ENCODE measurements at regions not wholly inside any gene's neighbourhood (a gene's known extent, or its start where the extent isn't known, plus 50 kb on each side); places are given as distances from the start of the nearest gene placed in this dataset.

DNA sequence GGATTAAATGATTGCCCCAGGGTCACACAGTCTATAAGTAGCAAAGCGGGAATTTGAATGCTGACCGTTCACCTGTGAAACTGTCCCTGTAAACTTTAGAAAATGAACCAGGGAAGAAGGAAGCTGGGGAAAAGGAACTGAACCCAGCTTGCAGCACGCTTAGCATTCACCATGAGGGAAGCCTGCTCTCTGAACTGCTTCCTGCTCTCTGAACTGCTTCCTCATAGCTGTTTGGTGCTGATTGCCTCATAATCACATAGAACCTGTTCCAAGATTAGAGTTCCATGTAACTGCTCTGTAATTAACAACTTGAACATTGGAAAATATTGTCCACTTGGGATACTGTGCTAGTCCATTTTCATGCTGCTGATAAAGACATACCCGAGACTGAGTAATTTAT, 1504.8 kb upstream of the TMEM132C start:
- Histone ChIP-seq H4K91ac (replicated peaks; ENCODE audit: insufficient read length, low read length) (no peak overlapping the region), H3K79me1 (ENCODE audit: low read depth, low read length) (no peaks in the 10 kb centered on the region), H3K4me2 (ENCODE audit: insufficient read depth in 1 of 2, low read depth in 2 of 2, low read length in 2 of 2) (no peak overlapping the region), H3K9me3 (ENCODE audit: insufficient read depth in 2 of 2, low read depth in 1 of 2, low read length in 1 of 2) (peaks cover 4 to 13% of the 10 kb centered on the region in 2 experiments), H3K18ac (ENCODE audit: extremely low read depth, low read length) (no peak overlapping the region), H3K9ac (replicated peaks in 1 of 4; ENCODE audit: extremely low read depth in 1 of 4, low read depth in 3 of 4, low read length in 3 of 4) (no peak overlapping the region), H3K23ac (ENCODE audit: insufficient read length) (no peak overlapping the region), H4K8ac (ENCODE audit: extremely low read depth, insufficient read depth, low read length) (no peak overlapping the region), H3K4me3 (ENCODE audit: extremely low read depth in 1 of 4, insufficient read depth in 2 of 4, low read depth in 3 of 4, low read length in 4 of 4) (no peak overlapping the region), H3K79me2 (ENCODE audit: control insufficient read depth in 1 of 2, insufficient read depth in 2 of 2, low read length in 2 of 2) (no peaks in the 10 kb centered on the region), H3K23me2 (ENCODE audit: low read depth, low read length) (no peaks in the 10 kb centered on the region; the same call in 1 of the 2 replicates), H3K4me1 (replicated peaks in 1 of 4; ENCODE audit: control insufficient read depth in 3 of 4, insufficient read depth in 4 of 4, low read length in 3 of 4) (no peaks in the 10 kb centered on the region), H2BK20ac (ENCODE audit: low read length) (no peak overlapping the region), H3K36me3 (ENCODE audit: control insufficient read depth in 2 of 4, insufficient read depth in 4 of 4, low read length in 3 of 4) (no peaks in the 10 kb centered on the region), H3K56ac (replicated peaks; ENCODE audit: insufficient read length, low read depth, low read length) (no peak overlapping the region), H2BK15ac (ENCODE audit: low read length) (no peak overlapping the region), H3K27ac (ENCODE audit: low read depth, low read length) (no peak overlapping the region), H2BK12ac (ENCODE audit: low read depth, low read length) (no peak overlapping the region), H2BK120ac (replicated peaks; ENCODE audit: low read depth, low read length) (no peak overlapping the region), H3K4ac (replicated peaks; ENCODE audit: insufficient read length, low read depth, low read length) (no peak overlapping the region), H3K27me3 (replicated peaks in 1 of 4; ENCODE audit: control insufficient read depth in 3 of 4, extremely low read depth in 1 of 4, insufficient read depth in 3 of 4, low read length in 3 of 4) (no peaks in the 10 kb centered on the region), H2AFZ (ENCODE audit: low read length) (no peak overlapping the region), H2AK5ac (ENCODE audit: low read depth, low read length) (no peak overlapping the region), H4K5ac (ENCODE audit: insufficient read length, low read depth, low read length) (no peak overlapping the region), H2BK5ac (ENCODE audit: low read depth, low read length) (no peak overlapping the region), H4K20me1 (replicated peaks in 1 of 2; ENCODE audit: control insufficient read depth in 1 of 2, insufficient read depth in 2 of 2, low read length in 2 of 2) (no peaks in the 10 kb centered on the region), H3K14ac (ENCODE audit: insufficient read length) (no peak overlapping the region)
- TF ChIP-seq YY1 (IDR thresholded peaks at IDR 0.05; ENCODE audit: low read depth, low read length) (no peak), CTBP2 (IDR thresholded peaks at IDR 0.05; ENCODE audit: borderline replicate concordance, insufficient read depth, insufficient read length, low read length) (no peak), RBBP5 (IDR thresholded peaks at IDR 0.05; ENCODE audit: borderline replicate concordance, low read depth, low read length) (no peak), GABPA (IDR thresholded peaks at IDR 0.05; ENCODE audit: borderline replicate concordance, insufficient read depth, low read length) (no peak), CHD2 (IDR thresholded peaks at IDR 0.05; ENCODE audit: low read length) (no peak), KDM5A (IDR thresholded peaks at IDR 0.05; ENCODE audit: low read length) (no peak), TBP (IDR thresholded peaks at IDR 0.05; ENCODE audit: low read depth, low read length) (no peak), TAF1 (IDR thresholded peaks at IDR 0.05; ENCODE audit: low read depth, low read length) (no peak), SP1 (IDR thresholded peaks at IDR 0.05; ENCODE audit: low read depth, low read length) (no peak), CBX5 (IDR thresholded peaks at IDR 0.05; ENCODE audit: low read depth, low read length) (no peak), ZNF274 (IDR thresholded peaks at IDR 0.05; ENCODE audit: borderline replicate concordance, extremely low read depth, low read length) (no peak), CEBPB (IDR thresholded peaks at IDR 0.05; ENCODE audit: low read depth, low read length) (no peak), SP4 (IDR thresholded peaks at IDR 0.05; ENCODE audit: low read length) (no peak), SAP30 (IDR thresholded peaks at IDR 0.05; ENCODE audit: insufficient read depth, insufficient replicate concordance, low read length) (no peak)
- TF ChIP-seq, protein P1, sequence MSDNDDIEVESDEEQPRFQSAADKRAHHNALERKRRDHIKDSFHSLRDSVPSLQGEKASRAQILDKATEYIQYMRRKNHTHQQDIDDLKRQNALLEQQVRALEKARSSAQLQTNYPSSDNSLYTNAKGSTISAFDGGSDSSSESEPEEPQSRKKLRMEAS (IDR thresholded peaks at IDR 0.05): no peak
- 97% methylated on average over 4 of the region's 4 CpGs; no CpG with 5 or more reads in 1 of the 2 experiments for WGBS, 2 experiments (ENCODE audit: extremely low coverage in 1 of 2, insufficient coverage in 1 of 2, insufficient read length in 1 of 2, insufficient replicate concordance in 2 of 2, low coverage in 1 of 2, low lambda C conversion rate in 2 of 2, missing lambda C conversion rate in 1 of 2)
- ChIA-PET CTCF (ENCODE audit: partially characterized antibody) (interaction anchor here (0.8 to 9.5 kb wide), 2 partner anchors 13 to 113 kb away, joined by 3 to 59 read pairs; no protein-coding TSS in a partner anchor), POLR2A (ENCODE audit: partially characterized antibody) (no interaction called here)
- no peak for FAIRE-seq
- DNase-seq (ENCODE audit: low read depth in 1 of 2, low spot score in 2 of 2): no peak
